ENCODE measurements at regions not wholly inside any gene's neighbourhood (a gene's known extent, or its start where the extent isn't known, plus 50 kb on each side); places are given as distances from the start of the nearest gene placed in this dataset.

- dilution Hi-C loops (cut with MboI; ENCODE audit: extremely low pct_ligation_motif_present, low sequenced_read_pairs) (no loop called here), intact Hi-C loops (cut with micrococcal nuclease) (loop anchor here (1.0 to 5.0 kb wide), 2 partner anchors 110 to 187 kb away; no protein-coding TSS in a partner anchor)
- H3K27ac ChIP-seq (ENCODE audit: insufficient read depth, low read depth, low read length), result peak overlapping the region; percentile 58
- H3K4me3 ChIP-seq (replicated peaks in 1 of 3; ENCODE audit: insufficient read depth in 1 of 3, low read depth in 1 of 3, low read length in 3 of 3), result no peak overlapping the region
- peak overlapping the region; percentile 39 for H3K9ac ChIP-seq (replicated peaks; ENCODE audit: extremely low read depth, insufficient read depth, low read length)
- no peak for FAIRE-seq
- peak; percentile 59 for TF ChIP-seq GATA2 (IDR thresholded peaks at IDR 0.05; ENCODE audit: insufficient read depth, insufficient read length, low read depth, low read length)
- no peak for TF ChIP-seq MAX (IDR thresholded peaks at IDR 0.05; ENCODE audit: insufficient read depth, insufficient read length)
- TF ChIP-seq CTCF (IDR thresholded peaks at IDR 0.05; ENCODE audit: extremely low read depth in 1 of 2, insufficient read depth in 1 of 2, low read depth in 1 of 2, low read length in 2 of 2), result no peak
- TF ChIP-seq FOS (IDR thresholded peaks at IDR 0.05; ENCODE audit: borderline replicate concordance, insufficient read depth, low read length), result peak; percentile 16
- H3K9me1 ChIP-seq (replicated peaks; ENCODE audit: control insufficient read depth, extremely low read depth, insufficient read depth, low read length), result no peaks in the 10 kb centered on the region
- no TSS peak for BruUV-seq (replicated peaks)
- no peaks in the 10 kb centered on the region for H3K36me3 ChIP-seq (ENCODE audit: control insufficient read depth in 2 of 2, extremely low read depth in 1 of 2, insufficient read depth in 2 of 2, low read length in 2 of 2)
- H2AFZ ChIP-seq (ENCODE audit: low read depth, low read length), result no peak overlapping the region
- ChIA-PET CTCF (interaction anchor here (0.8 to 2.0 kb wide), 5 partner anchors 10 to 782 kb away, joined by 3 to 7 read pairs (median 3); no protein-coding TSS in a partner anchor), POLR2A (no interaction called here)
- H3K79me2 ChIP-seq (ENCODE audit: control insufficient read depth, insufficient read depth, low read length), result no peaks in the 10 kb centered on the region
- peaks cover 40% of the 10 kb centered on the region for H3K4me1 ChIP-seq (ENCODE audit: control insufficient read depth, extremely low read depth, insufficient read depth, low read length)
- H3K9me3 ChIP-seq (replicated peaks; ENCODE audit: control insufficient read depth, insufficient read depth, low read length), result no peaks in the 10 kb centered on the region
- peak overlapping the region; percentile 43 for H3K4me2 ChIP-seq (ENCODE audit: insufficient read depth, low read length)
- H3K27me3 ChIP-seq (ENCODE audit: control insufficient read depth in 2 of 2, insufficient read depth in 2 of 2, low read length in 2 of 2), result no peaks in the 10 kb centered on the region
- DNase-seq (ENCODE audit: low read depth, low spot score), result peak; percentile 43
- no peaks in the 10 kb centered on the region for H4K20me1 ChIP-seq (replicated peaks; ENCODE audit: control insufficient read depth, extremely low read depth, insufficient read depth, low read length)
Measured at GRCh38 chr6:9647599-9647998, 767.3 kb downstream of the TFAP2A start.

DNA sequence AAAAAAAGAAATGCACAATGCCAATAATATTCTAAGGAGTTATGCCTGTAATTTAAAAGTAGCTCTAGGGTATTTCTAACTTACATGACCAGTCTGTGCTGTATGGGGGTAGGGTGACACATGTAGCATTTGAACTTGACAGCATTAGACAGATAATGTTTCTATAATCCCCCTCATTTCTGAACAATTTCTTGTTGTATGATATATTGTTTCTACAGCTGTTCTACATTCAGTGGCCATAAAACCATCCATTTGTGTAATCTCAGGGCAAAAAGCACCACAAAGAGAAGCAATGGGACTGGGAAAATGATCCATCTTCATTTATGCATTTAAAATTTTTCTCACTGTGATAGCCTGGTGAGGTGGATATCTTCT is 767.8 kb downstream of the TFAP2A start:
- Histone ChIP-seq H3K79me2 (ENCODE audit: control insufficient read depth, insufficient read depth, low read length) (no peaks in the 10 kb centered on the region), H2AFZ (ENCODE audit: low read depth, low read length) (no peak overlapping the region), H3K4me3 (replicated peaks in 1 of 3; ENCODE audit: insufficient read depth in 1 of 3, low read depth in 1 of 3, low read length in 3 of 3) (no peak overlapping the region), H3K4me1 (ENCODE audit: control insufficient read depth, extremely low read depth, insufficient read depth, low read length) (peaks cover 40% of the 10 kb centered on the region), H3K27me3 (ENCODE audit: control insufficient read depth in 2 of 2, insufficient read depth in 2 of 2, low read length in 2 of 2) (no peaks in the 10 kb centered on the region), H3K9me1 (replicated peaks; ENCODE audit: control insufficient read depth, extremely low read depth, insufficient read depth, low read length) (no peaks in the 10 kb centered on the region), H4K20me1 (replicated peaks; ENCODE audit: control insufficient read depth, extremely low read depth, insufficient read depth, low read length) (no peaks in the 10 kb centered on the region), H3K36me3 (ENCODE audit: control insufficient read depth in 2 of 2, extremely low read depth in 1 of 2, insufficient read depth in 2 of 2, low read length in 2 of 2) (no peaks in the 10 kb centered on the region), H3K4me2 (ENCODE audit: insufficient read depth, low read length) (peak overlapping the region; percentile 43), H3K9ac (replicated peaks; ENCODE audit: extremely low read depth, insufficient read depth, low read length) (peak overlapping the region; percentile 39), H3K9me3 (replicated peaks; ENCODE audit: control insufficient read depth, insufficient read depth, low read length) (peaks cover 2% of the 10 kb centered on the region), H3K27ac (ENCODE audit: insufficient read depth, low read depth, low read length) (peak overlapping the region; percentile 58)
- DNase-seq (ENCODE audit: low read depth, low spot score), result no peak
- ChIA-PET POLR2A (interaction anchor here (0.7 kb wide), 1 partner anchor 496 kb away, joined by 5 read pairs; no protein-coding TSS in a partner anchor), CTCF (interaction anchor here (0.6 to 2.0 kb wide), 6 partner anchors 9 to 110 kb away, joined by 3 to 7 read pairs (median 3); no protein-coding TSS in a partner anchor)
- TF ChIP-seq JUN (IDR thresholded peaks at IDR 0.05; ENCODE audit: borderline replicate concordance, insufficient read depth, insufficient read length, low read depth) (no peak), POLR2AphosphoS5 (IDR thresholded peaks at IDR 0.05; ENCODE audit: insufficient read depth, low read depth, low read length) (no peak), GATA2 (IDR thresholded peaks at IDR 0.05; ENCODE audit: insufficient read depth, insufficient read length, low read depth, low read length) (no peak), MAX (IDR thresholded peaks at IDR 0.05; ENCODE audit: insufficient read depth, insufficient read length) (no peak), POLR2A (IDR thresholded peaks at IDR 0.05; ENCODE audit: low read depth, low read length) (no peak)
- intact Hi-C loops (cut with micrococcal nuclease), result loop anchor here (1.0 to 5.0 kb wide), 2 partner anchors 110 to 187 kb away; no protein-coding TSS in a partner anchor
- dilution Hi-C loops (cut with MboI; ENCODE audit: extremely low pct_ligation_motif_present, low sequenced_read_pairs), result no loop called here
- TSS peak; percentile 86 for BruUV-seq (replicated peaks)
- no peak for FAIRE-seq
